ENCODE measurements at regions not wholly inside any gene's neighbourhood (a gene's known extent, or its start where the extent isn't known, plus 50 kb on each side); places are given as distances from the start of the nearest gene placed in this dataset.

DNA sequence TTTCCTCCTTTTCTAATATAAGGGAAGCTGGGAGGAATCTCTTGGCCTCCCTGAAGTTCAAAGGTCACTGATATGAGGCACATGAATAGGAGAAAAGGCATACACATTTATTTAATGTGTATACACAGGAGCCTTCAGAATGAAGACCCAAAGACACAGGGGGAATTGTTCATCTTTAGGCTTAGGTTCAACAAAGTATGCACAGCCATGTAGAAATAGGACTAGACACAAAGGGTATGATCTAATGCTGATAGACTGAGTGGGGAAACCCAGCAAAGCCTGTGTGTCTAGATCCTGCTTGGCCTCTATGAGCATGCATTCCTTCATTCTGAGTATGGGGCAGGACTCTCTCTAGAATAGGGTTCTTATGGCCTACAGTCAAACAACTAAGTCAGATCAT is 177.1 kb upstream of the RFC3 start:
- TF ChIP-seq POLR2AphosphoS5 (IDR thresholded peaks at IDR 0.05; ENCODE audit: low read depth, low read length): no peak
- TF ChIP-seq SIN3A (IDR thresholded peaks at IDR 0.05; ENCODE audit: borderline replicate concordance, insufficient read depth, low read length): no peak
